ENCODE measurements at regions not wholly inside any gene's neighbourhood (a gene's known extent, or its start where the extent isn't known, plus 50 kb on each side); places are given as distances from the start of the nearest gene placed in this dataset.

DNA sequence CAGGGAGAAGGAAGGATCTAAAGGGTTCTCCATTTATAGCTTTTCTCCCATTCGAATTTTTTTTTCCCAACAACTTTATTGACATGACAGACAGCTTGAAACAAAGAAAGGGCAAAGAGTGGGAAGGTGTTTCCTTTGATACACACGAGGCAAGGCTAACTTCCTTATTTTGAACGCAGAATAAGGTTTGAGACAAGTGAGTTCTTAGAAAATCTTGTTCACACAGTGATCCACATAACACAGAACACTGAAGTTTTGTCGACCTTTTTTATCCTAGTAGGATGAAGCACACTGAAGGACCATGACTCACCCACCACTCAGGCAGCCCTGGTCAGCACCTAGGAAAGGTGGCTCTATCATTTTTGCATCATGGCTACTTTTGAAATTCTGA, 425.8 kb upstream of the MDFIC2 start:
- TF ChIP-seq, protein P1, sequence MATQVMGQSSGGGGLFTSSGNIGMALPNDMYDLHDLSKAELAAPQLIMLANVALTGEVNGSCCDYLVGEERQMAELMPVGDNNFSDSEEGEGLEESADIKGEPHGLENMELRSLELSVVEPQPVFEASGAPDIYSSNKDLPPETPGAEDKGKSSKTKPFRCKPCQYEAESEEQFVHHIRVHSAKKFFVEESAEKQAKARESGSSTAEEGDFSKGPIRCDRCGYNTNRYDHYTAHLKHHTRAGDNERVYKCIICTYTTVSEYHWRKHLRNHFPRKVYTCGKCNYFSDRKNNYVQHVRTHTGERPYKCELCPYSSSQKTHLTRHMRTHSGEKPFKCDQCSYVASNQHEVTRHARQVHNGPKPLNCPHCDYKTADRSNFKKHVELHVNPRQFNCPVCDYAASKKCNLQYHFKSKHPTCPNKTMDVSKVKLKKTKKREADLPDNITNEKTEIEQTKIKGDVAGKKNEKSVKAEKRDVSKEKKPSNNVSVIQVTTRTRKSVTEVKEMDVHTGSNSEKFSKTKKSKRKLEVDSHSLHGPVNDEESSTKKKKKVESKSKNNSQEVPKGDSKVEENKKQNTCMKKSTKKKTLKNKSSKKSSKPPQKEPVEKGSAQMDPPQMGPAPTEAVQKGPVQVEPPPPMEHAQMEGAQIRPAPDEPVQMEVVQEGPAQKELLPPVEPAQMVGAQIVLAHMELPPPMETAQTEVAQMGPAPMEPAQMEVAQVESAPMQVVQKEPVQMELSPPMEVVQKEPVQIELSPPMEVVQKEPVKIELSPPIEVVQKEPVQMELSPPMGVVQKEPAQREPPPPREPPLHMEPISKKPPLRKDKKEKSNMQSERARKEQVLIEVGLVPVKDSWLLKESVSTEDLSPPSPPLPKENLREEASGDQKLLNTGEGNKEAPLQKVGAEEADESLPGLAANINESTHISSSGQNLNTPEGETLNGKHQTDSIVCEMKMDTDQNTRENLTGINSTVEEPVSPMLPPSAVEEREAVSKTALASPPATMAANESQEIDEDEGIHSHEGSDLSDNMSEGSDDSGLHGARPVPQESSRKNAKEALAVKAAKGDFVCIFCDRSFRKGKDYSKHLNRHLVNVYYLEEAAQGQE (IDR thresholded peaks at IDR 0.05; ENCODE audit: borderline replicate concordance), result no peak
- TF ChIP-seq, protein P2, sequence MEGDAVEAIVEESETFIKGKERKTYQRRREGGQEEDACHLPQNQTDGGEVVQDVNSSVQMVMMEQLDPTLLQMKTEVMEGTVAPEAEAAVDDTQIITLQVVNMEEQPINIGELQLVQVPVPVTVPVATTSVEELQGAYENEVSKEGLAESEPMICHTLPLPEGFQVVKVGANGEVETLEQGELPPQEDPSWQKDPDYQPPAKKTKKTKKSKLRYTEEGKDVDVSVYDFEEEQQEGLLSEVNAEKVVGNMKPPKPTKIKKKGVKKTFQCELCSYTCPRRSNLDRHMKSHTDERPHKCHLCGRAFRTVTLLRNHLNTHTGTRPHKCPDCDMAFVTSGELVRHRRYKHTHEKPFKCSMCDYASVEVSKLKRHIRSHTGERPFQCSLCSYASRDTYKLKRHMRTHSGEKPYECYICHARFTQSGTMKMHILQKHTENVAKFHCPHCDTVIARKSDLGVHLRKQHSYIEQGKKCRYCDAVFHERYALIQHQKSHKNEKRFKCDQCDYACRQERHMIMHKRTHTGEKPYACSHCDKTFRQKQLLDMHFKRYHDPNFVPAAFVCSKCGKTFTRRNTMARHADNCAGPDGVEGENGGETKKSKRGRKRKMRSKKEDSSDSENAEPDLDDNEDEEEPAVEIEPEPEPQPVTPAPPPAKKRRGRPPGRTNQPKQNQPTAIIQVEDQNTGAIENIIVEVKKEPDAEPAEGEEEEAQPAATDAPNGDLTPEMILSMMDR (IDR thresholded peaks at IDR 0.05; ENCODE audit: poor library complexity, severe bottlenecking), result no peak
- TF ChIP-seq EP300 (conservative IDR thresholded peaks at IDR 0.05; ENCODE audit: poor library complexity, severe bottlenecking), result no peak

Data from neural cell (in vitro differentiated cells).